ENCODE measurements at regions not wholly inside any gene's neighbourhood (a gene's known extent, or its start where the extent isn't known, plus 50 kb on each side); places are given as distances from the start of the nearest gene placed in this dataset.

- no peaks in the 10 kb centered on the region for H3K27me3 ChIP-seq (ENCODE audit: control insufficient read depth, insufficient read depth, low read length, poor library complexity, severe bottlenecking)
- no peaks in the 10 kb centered on the region for H3K4me1 ChIP-seq (ENCODE audit: control insufficient read depth, insufficient read depth, low read length)
- no peak overlapping the region for H3K4me3 ChIP-seq (ENCODE audit: insufficient read depth, low read depth, low read length)
- 71 to 88% methylated on average over 1 to 2 of the region's 2 CpGs for WGBS, 2 experiments
- H3K27ac ChIP-seq (ENCODE audit: insufficient read depth, low read depth, low read length, poor library complexity, severe bottlenecking) = no peak overlapping the region
- no peaks in the 10 kb centered on the region for H3K9me3 ChIP-seq (ENCODE audit: control insufficient read depth, low read length)
- H3K36me3 ChIP-seq (ENCODE audit: control insufficient read depth, insufficient read depth, low read length) = no peaks in the 10 kb centered on the region
Measured at GRCh38 chr3:65238652-65239051, 550.9 kb upstream of the ADAMTS9 start.

DNA sequence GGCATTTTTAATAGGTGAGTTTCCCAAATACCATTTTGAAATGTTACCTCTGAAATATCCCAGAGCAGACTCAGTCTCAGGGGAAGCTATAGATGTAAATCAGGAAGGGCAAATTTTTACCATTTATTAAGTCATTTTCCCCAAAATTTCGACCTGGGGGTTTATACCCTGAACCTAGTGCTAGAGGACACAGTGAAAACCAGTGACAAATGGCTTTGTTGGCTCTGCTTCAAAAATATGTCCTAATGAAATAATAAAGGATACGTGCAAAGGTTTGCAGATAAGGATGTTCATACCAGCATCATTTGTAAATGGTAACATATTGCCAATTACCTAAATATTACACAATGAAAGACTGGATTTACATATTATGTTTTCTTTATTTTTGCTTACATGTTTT lies 546.7 kb upstream of the ADAMTS9 start:
- H3K4me3 ChIP-seq (ENCODE audit: insufficient read depth, low read depth, low read length) = no peak overlapping the region
- H3K9me3 ChIP-seq (ENCODE audit: control insufficient read depth, low read length) = no peaks in the 10 kb centered on the region
- H3K4me1 ChIP-seq (ENCODE audit: control insufficient read depth, insufficient read depth, low read length) = no peaks in the 10 kb centered on the region
- WGBS, 2 experiments = 87 to 90% methylated on average over 1 to 2 of the region's 2 CpGs
- no peaks in the 10 kb centered on the region for H3K36me3 ChIP-seq (ENCODE audit: control insufficient read depth, insufficient read depth, low read length)
- H3K27me3 ChIP-seq (ENCODE audit: control insufficient read depth, insufficient read depth, low read length, poor library complexity, severe bottlenecking) = no peaks in the 10 kb centered on the region
- no peak overlapping the region for H3K27ac ChIP-seq (ENCODE audit: insufficient read depth, low read depth, low read length, poor library complexity, severe bottlenecking)

GRCh38 chr3:65233561-65233960 lies 545.8 kb upstream of the ADAMTS9 start:
- Histone ChIP-seq H3K27ac (ENCODE audit: insufficient read depth, low read depth, low read length, poor library complexity, severe bottlenecking) (no peak overlapping the region), H3K36me3 (ENCODE audit: control insufficient read depth, insufficient read depth, low read length) (no peaks in the 10 kb centered on the region), H3K4me1 (ENCODE audit: control insufficient read depth, insufficient read depth, low read length) (no peaks in the 10 kb centered on the region), H3K9me3 (ENCODE audit: control insufficient read depth, low read length) (no peaks in the 10 kb centered on the region), H3K27me3 (ENCODE audit: control insufficient read depth, insufficient read depth, low read length, poor library complexity, severe bottlenecking) (no peaks in the 10 kb centered on the region), H3K4me3 (ENCODE audit: insufficient read depth, low read depth, low read length) (no peak overlapping the region)
- WGBS, 2 experiments = 90 to 93% methylated on average over 5 of the region's 5 CpGs

GRCh38 chr3:65231544-65231943 lies 543.7 kb upstream of the ADAMTS9 start:
- H3K27ac ChIP-seq (ENCODE audit: insufficient read depth, low read depth, low read length, poor library complexity, severe bottlenecking) = no peak overlapping the region

DNA sequence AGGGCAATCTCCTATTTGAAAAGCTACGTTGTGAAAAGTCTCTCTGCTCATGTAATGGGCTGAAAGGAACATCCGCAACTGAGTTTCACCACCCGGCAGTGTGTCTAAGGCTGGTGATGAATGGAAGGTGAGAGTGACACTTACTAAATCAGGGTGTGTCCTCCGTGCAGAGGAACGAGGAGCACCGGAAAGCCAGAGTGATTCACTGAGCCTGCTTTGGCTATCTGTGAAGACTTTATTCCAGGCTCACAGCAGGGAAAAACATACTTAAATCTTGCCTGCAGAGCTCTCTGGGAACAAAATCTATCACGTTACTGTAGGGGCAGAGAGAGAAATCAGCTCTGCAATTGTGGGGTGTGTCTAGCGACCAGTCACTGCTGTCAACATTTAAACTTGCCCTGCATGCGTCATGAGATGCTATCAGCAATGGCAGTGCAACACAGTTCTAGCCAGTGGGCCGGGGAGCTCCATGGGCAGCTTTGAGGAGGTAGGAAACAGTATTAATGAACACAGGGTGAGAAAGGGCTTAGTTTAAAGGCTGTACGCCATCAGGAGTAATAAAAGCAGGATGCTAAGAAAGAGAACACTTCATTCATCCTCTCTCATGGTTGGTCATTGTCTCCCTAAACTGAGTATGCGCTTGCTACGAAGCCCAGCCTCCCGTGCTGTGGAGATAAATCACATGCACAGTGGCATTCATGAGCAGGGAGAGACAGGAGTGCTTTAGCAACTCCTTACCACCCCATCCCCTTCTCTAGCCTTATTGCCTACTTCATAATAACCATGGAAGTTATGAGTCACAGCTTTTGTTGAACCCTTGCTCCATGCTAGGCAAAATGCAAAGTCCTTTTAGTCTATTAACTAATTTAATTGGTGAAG lies 542.7 kb upstream of the ADAMTS9 start:
- Histone ChIP-seq H3K36me3 (ENCODE audit: control insufficient read depth, insufficient read depth, low read length) (no peaks in the 10 kb centered on the region), H3K4me3 (ENCODE audit: insufficient read depth, low read depth, low read length) (no peak overlapping the region), H3K27me3 (ENCODE audit: control insufficient read depth, insufficient read depth, low read length, poor library complexity, severe bottlenecking) (no peaks in the 10 kb centered on the region), H3K9me3 (ENCODE audit: control insufficient read depth, low read length) (no peaks in the 10 kb centered on the region), H3K27ac (ENCODE audit: insufficient read depth, low read depth, low read length, poor library complexity, severe bottlenecking) (no peak overlapping the region), H3K4me1 (ENCODE audit: control insufficient read depth, insufficient read depth, low read length) (no peaks in the 10 kb centered on the region)
- WGBS, 2 experiments = 91% methylated on average over 14 of the region's 14 CpGs

More at GRCh38 chr3:65231544-65231943, 543.7 kb upstream of the ADAMTS9 start:
- Histone ChIP-seq H3K9me3 (ENCODE audit: control insufficient read depth, low read length) (no peaks in the 10 kb centered on the region), H3K4me3 (ENCODE audit: insufficient read depth, low read depth, low read length) (no peak overlapping the region), H3K4me1 (ENCODE audit: control insufficient read depth, insufficient read depth, low read length) (no peaks in the 10 kb centered on the region), H3K27me3 (ENCODE audit: control insufficient read depth, insufficient read depth, low read length, poor library complexity, severe bottlenecking) (no peaks in the 10 kb centered on the region), H3K36me3 (ENCODE audit: control insufficient read depth, insufficient read depth, low read length) (no peaks in the 10 kb centered on the region)
- WGBS, 2 experiments = 94 to 96% methylated on average over 4 of the region's 4 CpGs

DNA sequence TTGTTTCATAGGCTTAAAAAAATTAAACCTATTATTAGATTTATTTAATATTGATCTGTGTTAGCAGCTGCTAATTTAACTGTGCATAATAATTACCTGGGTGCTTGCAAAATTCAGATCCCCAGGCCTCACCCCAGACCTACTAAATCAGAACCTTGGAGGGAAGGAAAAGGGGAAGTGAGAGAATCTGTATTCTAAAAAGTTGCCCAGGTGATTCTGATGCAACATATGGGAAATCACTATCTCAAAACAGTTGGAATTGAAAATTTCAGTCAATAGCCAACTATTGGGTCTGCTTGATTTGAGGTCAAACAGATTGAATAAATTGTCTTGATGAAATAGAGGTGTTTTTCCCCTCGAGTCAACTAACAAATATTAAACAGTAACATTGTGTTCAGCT lies 538.5 kb upstream of the ADAMTS9 start:
- Histone ChIP-seq H3K4me3 (ENCODE audit: insufficient read depth, low read depth, low read length) (no peak overlapping the region), H3K27me3 (ENCODE audit: control insufficient read depth, insufficient read depth, low read length, poor library complexity, severe bottlenecking) (no peaks in the 10 kb centered on the region), H3K27ac (ENCODE audit: insufficient read depth, low read depth, low read length, poor library complexity, severe bottlenecking) (no peak overlapping the region), H3K9me3 (ENCODE audit: control insufficient read depth, low read length) (no peaks in the 10 kb centered on the region), H3K4me1 (ENCODE audit: control insufficient read depth, insufficient read depth, low read length) (no peaks in the 10 kb centered on the region), H3K36me3 (ENCODE audit: control insufficient read depth, insufficient read depth, low read length) (no peaks in the 10 kb centered on the region)
- WGBS, 2 experiments = 83 to 100% methylated on average over 1 of the region's 1 CpG

DNA sequence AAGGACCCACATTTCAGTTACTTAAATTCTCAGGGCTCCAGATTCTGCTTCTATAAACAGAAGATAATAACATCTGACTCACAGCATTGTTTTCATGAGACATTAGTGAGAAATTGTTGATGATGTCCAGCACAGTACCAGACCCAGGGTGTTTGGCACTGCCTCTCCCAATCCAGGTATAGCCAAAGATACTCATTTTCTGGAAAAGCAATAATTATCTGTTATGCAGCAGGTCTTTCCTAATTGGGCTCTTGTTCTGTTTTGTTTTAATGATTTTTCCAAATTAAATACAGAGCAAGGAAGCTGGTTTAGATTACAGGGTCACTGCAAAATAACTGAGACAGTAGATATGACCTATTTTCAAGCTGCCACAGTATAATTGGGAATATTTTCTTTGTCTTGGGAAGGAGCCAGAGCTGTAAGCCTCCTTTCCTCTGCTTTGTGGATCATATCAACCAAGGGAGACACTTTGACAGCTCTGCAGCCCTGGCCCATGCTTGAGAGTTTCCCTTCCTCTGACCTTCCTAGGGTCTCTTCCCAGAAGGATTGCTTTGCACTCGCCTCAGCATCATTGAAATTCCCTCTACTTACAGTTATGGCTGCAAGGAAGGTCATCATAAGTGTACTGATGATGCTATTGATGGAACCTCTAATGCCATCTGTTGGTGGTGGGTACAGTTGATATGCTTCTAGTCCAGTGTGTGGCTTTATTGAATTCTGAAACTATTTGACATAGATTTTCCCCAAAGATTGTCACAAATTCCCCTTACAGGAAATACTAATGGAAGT lies 522.4 kb upstream of the ADAMTS9 start:
- H3K27ac ChIP-seq (ENCODE audit: insufficient read depth, low read depth, low read length, poor library complexity, severe bottlenecking) = no peak overlapping the region
- no peaks in the 10 kb centered on the region for H3K27me3 ChIP-seq (ENCODE audit: control insufficient read depth, insufficient read depth, low read length, poor library complexity, severe bottlenecking)
- H3K9me3 ChIP-seq (ENCODE audit: control insufficient read depth, low read length) = no peaks in the 10 kb centered on the region
- H3K4me1 ChIP-seq (ENCODE audit: control insufficient read depth, insufficient read depth, low read length) = no peaks in the 10 kb centered on the region
- H3K36me3 ChIP-seq (ENCODE audit: control insufficient read depth, insufficient read depth, low read length) = no peaks in the 10 kb centered on the region
- WGBS, 2 experiments = 89 to 90% methylated on average over 1 of the region's 1 CpG
- H3K4me3 ChIP-seq (ENCODE audit: insufficient read depth, low read depth, low read length) = no peak overlapping the region

DNA sequence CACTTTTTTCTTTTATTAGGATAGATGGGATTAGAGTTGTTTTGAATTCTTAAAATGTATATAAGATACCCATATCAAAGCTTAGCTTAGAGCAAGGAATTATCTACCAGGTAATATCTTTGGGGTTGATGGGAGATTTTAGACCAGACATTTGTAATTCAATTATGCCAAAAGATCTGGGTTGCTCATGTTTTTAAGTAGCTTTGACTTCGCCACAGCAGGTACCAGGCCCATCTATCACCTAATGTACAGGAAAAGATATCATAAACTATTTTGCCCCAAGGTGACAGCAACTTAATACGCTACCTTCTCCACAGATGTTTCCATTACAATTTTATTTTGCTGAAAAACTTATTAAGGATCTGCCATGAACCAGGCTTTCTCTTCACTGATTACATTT lies 514.6 kb upstream of the ADAMTS9 start:
- no peak overlapping the region for H3K4me3 ChIP-seq (ENCODE audit: insufficient read depth, low read depth, low read length)
- no peaks in the 10 kb centered on the region for H3K27me3 ChIP-seq (ENCODE audit: control insufficient read depth, insufficient read depth, low read length, poor library complexity, severe bottlenecking)
- 91 to 97% methylated on average over 2 of the region's 2 CpGs for WGBS, 2 experiments
- H3K27ac ChIP-seq (ENCODE audit: insufficient read depth, low read depth, low read length, poor library complexity, severe bottlenecking) = no peak overlapping the region
- no peaks in the 10 kb centered on the region for H3K9me3 ChIP-seq (ENCODE audit: control insufficient read depth, low read length)
- H3K4me1 ChIP-seq (ENCODE audit: control insufficient read depth, insufficient read depth, low read length) = peaks cover 11% of the 10 kb centered on the region
- H3K36me3 ChIP-seq (ENCODE audit: control insufficient read depth, insufficient read depth, low read length) = no peaks in the 10 kb centered on the region

GRCh38 chr3:65201926-65202325 lies 514.1 kb upstream of the ADAMTS9 start:
- 87% methylated on average over 2 of the region's 2 CpGs; no CpG with 5 or more reads in 1 of the 2 experiments for whole genome bisulfite sequencing, 2 experiments
- H3K9me3 ChIP-seq (ENCODE audit: control insufficient read depth, low read length) = no peaks in the 10 kb centered on the region
- no peak overlapping the region for H3K4me3 ChIP-seq (ENCODE audit: insufficient read depth, low read depth, low read length)
- no peak overlapping the region for H3K27ac ChIP-seq (ENCODE audit: insufficient read depth, low read depth, low read length, poor library complexity, severe bottlenecking)
- peaks cover 11% of the 10 kb centered on the region for H3K4me1 ChIP-seq (ENCODE audit: control insufficient read depth, insufficient read depth, low read length)
- H3K36me3 ChIP-seq (ENCODE audit: control insufficient read depth, insufficient read depth, low read length) = no peaks in the 10 kb centered on the region
- no peaks in the 10 kb centered on the region for H3K27me3 ChIP-seq (ENCODE audit: control insufficient read depth, insufficient read depth, low read length, poor library complexity, severe bottlenecking)

- no peak overlapping the region for H3K4me3 ChIP-seq (ENCODE audit: insufficient read depth, low read depth, low read length)
- no peaks in the 10 kb centered on the region for H3K27me3 ChIP-seq (ENCODE audit: control insufficient read depth, insufficient read depth, low read length, poor library complexity, severe bottlenecking)
- no peaks in the 10 kb centered on the region for H3K36me3 ChIP-seq (ENCODE audit: control insufficient read depth, insufficient read depth, low read length)
- H3K9me3 ChIP-seq (ENCODE audit: control insufficient read depth, low read length) = no peaks in the 10 kb centered on the region
- whole genome bisulfite sequencing, 2 experiments = 93 to 94% methylated on average over 5 of the region's 5 CpGs
- H3K4me1 ChIP-seq (ENCODE audit: control insufficient read depth, insufficient read depth, low read length) = peaks cover 11% of the 10 kb centered on the region
- H3K27ac ChIP-seq (ENCODE audit: insufficient read depth, low read depth, low read length, poor library complexity, severe bottlenecking) = no peak overlapping the region
Measured at GRCh38 chr3:65200310-65200970, 512.6 kb upstream of the ADAMTS9 start.

Measured in ectodermal cell (in vitro differentiated cells).